ENCODE measurements at regions not wholly inside any gene's neighbourhood (a gene's known extent, or its start where the extent isn't known, plus 50 kb on each side); places are given as distances from the start of the nearest gene placed in this dataset.

DNA sequence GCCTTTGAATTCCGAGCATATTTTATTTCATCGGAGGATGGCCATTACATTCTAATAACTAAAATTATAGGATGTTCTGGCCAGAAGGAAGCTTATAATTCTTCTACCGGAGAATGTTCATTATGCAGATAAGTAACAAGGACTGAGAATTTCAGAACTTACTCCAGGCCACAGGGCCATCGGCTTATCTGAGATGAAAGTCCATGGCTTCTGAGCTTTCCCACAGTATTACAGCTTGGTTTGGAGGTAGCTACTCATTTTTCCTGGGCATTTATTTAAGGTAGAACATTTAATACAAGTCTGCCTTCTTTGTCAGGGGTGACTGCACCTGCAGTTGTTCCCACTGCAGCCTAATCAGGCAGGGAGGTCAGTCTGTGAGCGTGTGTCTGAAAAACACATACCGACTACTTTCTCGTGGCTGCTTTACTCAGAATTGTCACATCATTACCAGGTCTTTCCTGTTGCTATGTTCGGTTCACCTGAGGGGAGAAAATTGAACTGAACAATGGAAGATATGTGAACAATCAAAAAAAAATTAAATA, 219.7 kb upstream of the CPHXL start (continued):
- TF ChIP-seq, protein P1, sequence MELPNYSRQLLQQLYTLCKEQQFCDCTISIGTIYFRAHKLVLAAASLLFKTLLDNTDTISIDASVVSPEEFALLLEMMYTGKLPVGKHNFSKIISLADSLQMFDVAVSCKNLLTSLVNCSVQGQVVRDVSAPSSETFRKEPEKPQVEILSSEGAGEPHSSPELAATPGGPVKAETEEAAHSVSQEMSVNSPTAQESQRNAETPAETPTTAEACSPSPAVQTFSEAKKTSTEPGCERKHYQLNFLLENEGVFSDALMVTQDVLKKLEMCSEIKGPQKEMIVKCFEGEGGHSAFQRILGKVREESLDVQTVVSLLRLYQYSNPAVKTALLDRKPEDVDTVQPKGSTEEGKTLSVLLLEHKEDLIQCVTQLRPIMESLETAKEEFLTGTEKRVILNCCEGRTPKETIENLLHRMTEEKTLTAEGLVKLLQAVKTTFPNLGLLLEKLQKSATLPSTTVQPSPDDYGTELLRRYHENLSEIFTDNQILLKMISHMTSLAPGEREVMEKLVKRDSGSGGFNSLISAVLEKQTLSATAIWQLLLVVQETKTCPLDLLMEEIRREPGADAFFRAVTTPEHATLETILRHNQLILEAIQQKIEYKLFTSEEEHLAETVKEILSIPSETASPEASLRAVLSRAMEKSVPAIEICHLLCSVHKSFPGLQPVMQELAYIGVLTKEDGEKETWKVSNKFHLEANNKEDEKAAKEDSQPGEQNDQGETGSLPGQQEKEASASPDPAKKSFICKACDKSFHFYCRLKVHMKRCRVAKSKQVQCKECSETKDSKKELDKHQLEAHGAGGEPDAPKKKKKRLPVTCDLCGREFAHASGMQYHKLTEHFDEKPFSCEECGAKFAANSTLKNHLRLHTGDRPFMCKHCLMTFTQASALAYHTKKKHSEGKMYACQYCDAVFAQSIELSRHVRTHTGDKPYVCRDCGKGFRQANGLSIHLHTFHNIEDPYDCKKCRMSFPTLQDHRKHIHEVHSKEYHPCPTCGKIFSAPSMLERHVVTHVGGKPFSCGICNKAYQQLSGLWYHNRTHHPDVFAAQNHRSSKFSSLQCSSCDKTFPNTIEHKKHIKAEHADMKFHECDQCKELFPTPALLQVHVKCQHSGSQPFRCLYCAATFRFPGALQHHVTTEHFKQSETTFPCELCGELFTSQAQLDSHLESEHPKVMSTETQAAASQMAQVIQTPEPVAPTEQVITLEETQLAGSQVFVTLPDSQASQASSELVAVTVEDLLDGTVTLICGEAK (IDR thresholded peaks at IDR 0.05): no peak
- TF ChIP-seq, protein P1 (CRISPR knock-in tag; IDR thresholded peaks at IDR 0.05): no peak
- TF ChIP-seq, protein P2, sequence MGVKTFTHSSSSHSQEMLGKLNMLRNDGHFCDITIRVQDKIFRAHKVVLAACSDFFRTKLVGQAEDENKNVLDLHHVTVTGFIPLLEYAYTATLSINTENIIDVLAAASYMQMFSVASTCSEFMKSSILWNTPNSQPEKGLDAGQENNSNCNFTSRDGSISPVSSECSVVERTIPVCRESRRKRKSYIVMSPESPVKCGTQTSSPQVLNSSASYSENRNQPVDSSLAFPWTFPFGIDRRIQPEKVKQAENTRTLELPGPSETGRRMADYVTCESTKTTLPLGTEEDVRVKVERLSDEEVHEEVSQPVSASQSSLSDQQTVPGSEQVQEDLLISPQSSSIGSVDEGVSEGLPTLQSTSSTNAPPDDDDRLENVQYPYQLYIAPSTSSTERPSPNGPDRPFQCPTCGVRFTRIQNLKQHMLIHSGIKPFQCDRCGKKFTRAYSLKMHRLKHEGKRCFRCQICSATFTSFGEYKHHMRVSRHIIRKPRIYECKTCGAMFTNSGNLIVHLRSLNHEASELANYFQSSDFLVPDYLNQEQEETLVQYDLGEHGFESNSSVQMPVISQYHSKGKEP (CRISPR knock-in tag; IDR thresholded peaks at IDR 0.05): no peak

Data from HepG2 (cell line).